ENCODE measurements at regions not wholly inside any gene's neighbourhood (a gene's known extent, or its start where the extent isn't known, plus 50 kb on each side); places are given as distances from the start of the nearest gene placed in this dataset.

- Histone ChIP-seq H3K9me3 (ENCODE audit: control extremely low read depth in 1 of 5, control insufficient read depth in 4 of 5, insufficient read depth in 2 of 5, low read depth in 1 of 5, low read length in 4 of 5) (peaks cover 0 to 2% (median 0%) of the 10 kb centered on the region in 5 experiments), H3K27me3 (replicated peaks in 2 of 5; ENCODE audit: control insufficient read depth in 4 of 5, insufficient read depth in 5 of 5, low read length in 4 of 5) (no peaks in the 10 kb centered on the region), H3K4me3 (ENCODE audit: control insufficient read depth in 1 of 7, extremely low read depth in 1 of 7, insufficient read depth in 4 of 7, low read depth in 2 of 7, low read length in 6 of 7) (no peak overlapping the region), H3K36me3 (ENCODE audit: control insufficient read depth in 4 of 4, insufficient read depth in 4 of 4, low read length in 3 of 4) (no peaks in the 10 kb centered on the region), H3K27ac (ENCODE audit: insufficient read depth in 1 of 2, low read depth in 1 of 2, low read length in 2 of 2, poor library complexity in 1 of 2, severe bottlenecking in 2 of 2) (no peak overlapping the region), H3K4me1 (ENCODE audit: control extremely low read depth in 1 of 4, control insufficient read depth in 4 of 4, insufficient read depth in 4 of 4, low read length in 3 of 4) (no peaks in the 10 kb centered on the region)
- 100% methylated on average over 4 of the region's 5 CpGs for WGBS (ENCODE audit: insufficient coverage)
- no peak for DNase-seq
- ChIA-PET CTCF (no interaction called here), POLR2A (no interaction called here)
These were observed 88.0 kb upstream of the SOX4 start for GRCh38 chr6:21505574-21505990.

GRCh38 chr6:21506126-21506525 lies 87.4 kb upstream of the SOX4 start:
- no peak overlapping the region for H3K4me3 ChIP-seq (ENCODE audit: control insufficient read depth in 1 of 7, extremely low read depth in 1 of 7, insufficient read depth in 4 of 7, low read depth in 2 of 7, low read length in 6 of 7)
- H3K4me1 ChIP-seq (ENCODE audit: control extremely low read depth in 1 of 4, control insufficient read depth in 4 of 4, insufficient read depth in 4 of 4, low read length in 3 of 4): no peaks in the 10 kb centered on the region
- no peak overlapping the region for H3K27ac ChIP-seq (ENCODE audit: insufficient read depth in 1 of 2, low read depth in 1 of 2, low read length in 2 of 2, poor library complexity in 1 of 2, severe bottlenecking in 2 of 2)
- peaks cover 0 to 2% (median 0%) of the 10 kb centered on the region in 5 experiments for H3K9me3 ChIP-seq (ENCODE audit: control extremely low read depth in 1 of 5, control insufficient read depth in 4 of 5, insufficient read depth in 2 of 5, low read depth in 1 of 5, low read length in 4 of 5)
- POLR2A ChIA-PET: no interaction called here
- DNase-seq: no peak
- no peaks in the 10 kb centered on the region for H3K36me3 ChIP-seq (ENCODE audit: control insufficient read depth in 4 of 4, insufficient read depth in 4 of 4, low read length in 3 of 4)
- no peaks in the 10 kb centered on the region for H3K27me3 ChIP-seq (replicated peaks in 2 of 5; ENCODE audit: control insufficient read depth in 4 of 5, insufficient read depth in 5 of 5, low read length in 4 of 5)
- CTCF ChIA-PET: no interaction called here
- 97% methylated on average over 4 of the region's 4 CpGs for WGBS (ENCODE audit: insufficient coverage)

GRCh38 chr6:21507811-21508210 lies 85.7 kb upstream of the SOX4 start:
- Histone ChIP-seq H3K36me3 (ENCODE audit: control insufficient read depth in 4 of 4, insufficient read depth in 4 of 4, low read length in 3 of 4) (no peaks in the 10 kb centered on the region), H3K27me3 (replicated peaks in 2 of 5; ENCODE audit: control insufficient read depth in 4 of 5, insufficient read depth in 5 of 5, low read length in 4 of 5) (no peaks in the 10 kb centered on the region), H3K27ac (ENCODE audit: insufficient read depth in 1 of 2, low read depth in 1 of 2, low read length in 2 of 2, poor library complexity in 1 of 2, severe bottlenecking in 2 of 2) (no peak overlapping the region), H3K4me3 (ENCODE audit: control insufficient read depth in 1 of 7, extremely low read depth in 1 of 7, insufficient read depth in 4 of 7, low read depth in 2 of 7, low read length in 6 of 7) (no peak overlapping the region), H3K4me1 (ENCODE audit: control extremely low read depth in 1 of 4, control insufficient read depth in 4 of 4, insufficient read depth in 4 of 4, low read length in 3 of 4) (no peaks in the 10 kb centered on the region), H3K9me3 (ENCODE audit: control extremely low read depth in 1 of 5, control insufficient read depth in 4 of 5, insufficient read depth in 2 of 5, low read depth in 1 of 5, low read length in 4 of 5) (peaks cover 0 to under 1% (median 0%) of the 10 kb centered on the region in 5 experiments)
- CTCF ChIA-PET: no interaction called here
- 100% methylated on average over 1 of the region's 2 CpGs for WGBS (ENCODE audit: insufficient coverage)
- POLR2A ChIA-PET: no interaction called here
- DNase-seq: no peak

GRCh38 chr6:21508753-21509152 lies 84.8 kb upstream of the SOX4 start:
- DNase-seq: no peak
- Histone ChIP-seq H3K4me1 (ENCODE audit: control extremely low read depth in 1 of 4, control insufficient read depth in 4 of 4, insufficient read depth in 4 of 4, low read length in 3 of 4) (no peaks in the 10 kb centered on the region), H3K4me3 (ENCODE audit: control insufficient read depth in 1 of 7, extremely low read depth in 1 of 7, insufficient read depth in 4 of 7, low read depth in 2 of 7, low read length in 6 of 7) (no peak overlapping the region), H3K9me3 (ENCODE audit: control extremely low read depth in 1 of 5, control insufficient read depth in 4 of 5, insufficient read depth in 2 of 5, low read depth in 1 of 5, low read length in 4 of 5) (no peaks in the 10 kb centered on the region), H3K27me3 (replicated peaks in 2 of 5; ENCODE audit: control insufficient read depth in 4 of 5, insufficient read depth in 5 of 5, low read length in 4 of 5) (no peaks in the 10 kb centered on the region), H3K36me3 (ENCODE audit: control insufficient read depth in 4 of 4, insufficient read depth in 4 of 4, low read length in 3 of 4) (no peaks in the 10 kb centered on the region), H3K27ac (ENCODE audit: insufficient read depth in 1 of 2, low read depth in 1 of 2, low read length in 2 of 2, poor library complexity in 1 of 2, severe bottlenecking in 2 of 2) (no peak overlapping the region)
- WGBS (ENCODE audit: insufficient coverage): 92% methylated on average over 4 of the region's 4 CpGs
- POLR2A ChIA-PET: no interaction called here
- CTCF ChIA-PET: no interaction called here

GRCh38 chr6:21511891-21512550 lies 81.5 kb upstream of the SOX4 start:
- no peak for DNase-seq
- Histone ChIP-seq H3K36me3 (ENCODE audit: control insufficient read depth in 4 of 4, insufficient read depth in 4 of 4, low read length in 3 of 4) (no peaks in the 10 kb centered on the region), H3K27me3 (replicated peaks in 2 of 5; ENCODE audit: control insufficient read depth in 4 of 5, insufficient read depth in 5 of 5, low read length in 4 of 5) (no peaks in the 10 kb centered on the region), H3K4me3 (ENCODE audit: control insufficient read depth in 1 of 7, extremely low read depth in 1 of 7, insufficient read depth in 4 of 7, low read depth in 2 of 7, low read length in 6 of 7) (no peak overlapping the region), H3K9me3 (ENCODE audit: control extremely low read depth in 1 of 5, control insufficient read depth in 4 of 5, insufficient read depth in 2 of 5, low read depth in 1 of 5, low read length in 4 of 5) (no peaks in the 10 kb centered on the region), H3K4me1 (ENCODE audit: control extremely low read depth in 1 of 4, control insufficient read depth in 4 of 4, insufficient read depth in 4 of 4, low read length in 3 of 4) (no peaks in the 10 kb centered on the region), H3K27ac (ENCODE audit: insufficient read depth in 1 of 2, low read depth in 1 of 2, low read length in 2 of 2, poor library complexity in 1 of 2, severe bottlenecking in 2 of 2) (no peak overlapping the region)
- WGBS (ENCODE audit: insufficient coverage): 95% methylated on average over 3 of the region's 6 CpGs
- ChIA-PET CTCF (no interaction called here), POLR2A (no interaction called here)

GRCh38 chr6:21514288-21514687 lies 79.3 kb upstream of the SOX4 start:
- Histone ChIP-seq H3K4me1 (ENCODE audit: control extremely low read depth in 1 of 4, control insufficient read depth in 4 of 4, insufficient read depth in 4 of 4, low read length in 3 of 4) (no peaks in the 10 kb centered on the region), H3K27ac (ENCODE audit: insufficient read depth in 1 of 2, low read depth in 1 of 2, low read length in 2 of 2, poor library complexity in 1 of 2, severe bottlenecking in 2 of 2) (no peak overlapping the region), H3K36me3 (ENCODE audit: control insufficient read depth in 4 of 4, insufficient read depth in 4 of 4, low read length in 3 of 4) (no peaks in the 10 kb centered on the region), H3K27me3 (replicated peaks in 2 of 5; ENCODE audit: control insufficient read depth in 4 of 5, insufficient read depth in 5 of 5, low read length in 4 of 5) (no peaks in the 10 kb centered on the region), H3K9me3 (ENCODE audit: control extremely low read depth in 1 of 5, control insufficient read depth in 4 of 5, insufficient read depth in 2 of 5, low read depth in 1 of 5, low read length in 4 of 5) (no peaks in the 10 kb centered on the region), H3K4me3 (ENCODE audit: control insufficient read depth in 1 of 7, extremely low read depth in 1 of 7, insufficient read depth in 4 of 7, low read depth in 2 of 7, low read length in 6 of 7) (no peak overlapping the region)
- no peak for DNase-seq
- CTCF ChIA-PET: no interaction called here
- POLR2A ChIA-PET: interaction anchor here (0.8 kb wide), 1 partner anchor 74 kb away, joined by 3 read pairs; no protein-coding TSS in a partner anchor
- WGBS (ENCODE audit: insufficient coverage): 100% methylated on average over 4 of the region's 4 CpGs

- no peak for DNase-seq
- Histone ChIP-seq H3K27ac (ENCODE audit: insufficient read depth in 1 of 2, low read depth in 1 of 2, low read length in 2 of 2, poor library complexity in 1 of 2, severe bottlenecking in 2 of 2) (no peak overlapping the region), H3K36me3 (ENCODE audit: control insufficient read depth in 4 of 4, insufficient read depth in 4 of 4, low read length in 3 of 4) (no peaks in the 10 kb centered on the region), H3K9me3 (ENCODE audit: control extremely low read depth in 1 of 5, control insufficient read depth in 4 of 5, insufficient read depth in 2 of 5, low read depth in 1 of 5, low read length in 4 of 5) (no peaks in the 10 kb centered on the region), H3K27me3 (replicated peaks in 2 of 5; ENCODE audit: control insufficient read depth in 4 of 5, insufficient read depth in 5 of 5, low read length in 4 of 5) (peaks cover 0 to under 1% (median 0%) of the 10 kb centered on the region in 5 experiments), H3K4me1 (ENCODE audit: control extremely low read depth in 1 of 4, control insufficient read depth in 4 of 4, insufficient read depth in 4 of 4, low read length in 3 of 4) (no peaks in the 10 kb centered on the region), H3K4me3 (ENCODE audit: control insufficient read depth in 1 of 7, extremely low read depth in 1 of 7, insufficient read depth in 4 of 7, low read depth in 2 of 7, low read length in 6 of 7) (no peak overlapping the region)
- CTCF ChIA-PET: no interaction called here
- POLR2A ChIA-PET: no interaction called here
- WGBS (ENCODE audit: insufficient coverage): 95% methylated on average over 3 of the region's 4 CpGs
These were observed 75.2 kb upstream of the SOX4 start for GRCh38 chr6:21518317-21518716.
